Testis (tissue), 2 donors: ENCODE measurements at regions not wholly inside any gene's neighbourhood (a gene's known extent, or its start where the extent isn't known, plus 50 kb on each side); places are given as distances from the start of the nearest gene placed in this dataset.

Experiments used
- DNase-seq: peaks from one replicate; pipeline ENCODE4 v3.0.0-alpha.2; 2019
- H3K27ac ChIP-seq, 2 donors: fragments of 200-600 bp; sonication (generic); one replicate each; pipeline ENCODE4 v1.5.1; 2019
- H3K27me3 ChIP-seq: fragments of 200-600 bp; sonication (generic); one replicate; pipeline ENCODE4 v1.5.1; 2019
- H3K36me3 ChIP-seq: fragments of 200-600 bp; sonication (generic); one replicate; pipeline ENCODE4 v1.5.1; 2017; ENCODE audit warnings: low read depth; ENCODE audit errors: missing control alignments
- H3K4me1 ChIP-seq: fragments of 200-600 bp; sonication (generic); one replicate; pipeline ENCODE4 v1.5.1; 2019
- H3K4me3 ChIP-seq, 2 donors: fragments of 200-600 bp; sonication (generic); one replicate each; pipeline ENCODE4 v1.5.1; 2017 to 2019
- H3K9me3 ChIP-seq: fragments of 200-600 bp; sonication (generic); one replicate; pipeline ENCODE4 v1.5.1; 2017
- POLR2A ChIP-seq: fragments of 450-650 bp; IDR thresholded peaks from one replicate; pipeline ENCODE4 v1.6.1; 2017; ENCODE audit warnings: antibody characterized with exemption, mild to moderate bottlenecking, moderate library complexity
- WGBS, 2 donors: methylation state at CpG; one replicate each; pipeline ENCODE4 v1.1.5; 2018; 5-methylcytosine and 5-hydroxymethylcytosine counted together
- intact Hi-C: fragments of 100-400 bp; cut with DNase I; formaldehyde crosslinking; loops from one replicate; pipeline ENCODE4 v1.15.1; 2023; ENCODE audit warnings: low total_unique reads
- TF ChIP-seq, protein P1 (sequence below), 3 experiments: fragments of 450-650 bp in 2 of 3; fragments of 200-600 bp in 1 of 3; sonication (generic) in 1 of 3; IDR thresholded peaks; one replicate each; pipeline ENCODE4 v1.5.1; 2016 to 2019; ENCODE audit warnings: antibody characterized with exemption in 3 of 3, mild to moderate bottlenecking in 2 of 3, moderate library complexity in 1 of 3

DNA sequence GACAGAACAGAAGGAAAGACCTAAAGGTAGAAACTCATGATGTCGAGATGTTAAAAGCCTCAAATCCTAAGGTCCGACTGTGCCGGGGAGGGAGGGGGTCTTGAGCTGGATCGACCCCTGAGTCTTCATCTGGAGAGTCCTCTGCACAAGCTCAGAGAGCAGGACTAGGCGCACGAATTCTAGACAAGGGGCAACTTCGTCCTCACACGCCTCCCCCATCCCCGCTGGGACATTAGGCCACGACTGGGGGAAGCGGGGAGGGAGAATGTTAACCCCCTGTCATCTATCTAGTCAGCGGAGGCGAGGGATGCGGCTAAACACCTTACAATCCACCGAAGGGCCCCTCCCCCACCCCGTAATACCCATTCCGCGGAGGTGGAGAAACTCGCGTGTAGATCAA is 94.7 kb downstream of the PRKAB2 start:
- no peaks in the 10 kb centered on the region for H3K4me1 ChIP-seq
- WGBS, 2 donors: 2 to 14% methylated on average over 11 to 20 of the region's 20 CpGs
- DNase-seq: no peak
- no peak overlapping the region for H3K27ac ChIP-seq
- TF ChIP-seq POLR2A: no peak
- TF ChIP-seq, protein P1, sequence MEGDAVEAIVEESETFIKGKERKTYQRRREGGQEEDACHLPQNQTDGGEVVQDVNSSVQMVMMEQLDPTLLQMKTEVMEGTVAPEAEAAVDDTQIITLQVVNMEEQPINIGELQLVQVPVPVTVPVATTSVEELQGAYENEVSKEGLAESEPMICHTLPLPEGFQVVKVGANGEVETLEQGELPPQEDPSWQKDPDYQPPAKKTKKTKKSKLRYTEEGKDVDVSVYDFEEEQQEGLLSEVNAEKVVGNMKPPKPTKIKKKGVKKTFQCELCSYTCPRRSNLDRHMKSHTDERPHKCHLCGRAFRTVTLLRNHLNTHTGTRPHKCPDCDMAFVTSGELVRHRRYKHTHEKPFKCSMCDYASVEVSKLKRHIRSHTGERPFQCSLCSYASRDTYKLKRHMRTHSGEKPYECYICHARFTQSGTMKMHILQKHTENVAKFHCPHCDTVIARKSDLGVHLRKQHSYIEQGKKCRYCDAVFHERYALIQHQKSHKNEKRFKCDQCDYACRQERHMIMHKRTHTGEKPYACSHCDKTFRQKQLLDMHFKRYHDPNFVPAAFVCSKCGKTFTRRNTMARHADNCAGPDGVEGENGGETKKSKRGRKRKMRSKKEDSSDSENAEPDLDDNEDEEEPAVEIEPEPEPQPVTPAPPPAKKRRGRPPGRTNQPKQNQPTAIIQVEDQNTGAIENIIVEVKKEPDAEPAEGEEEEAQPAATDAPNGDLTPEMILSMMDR (IDR thresholded peaks at IDR 0.05): no peak
- no peaks in the 10 kb centered on the region for H3K9me3 ChIP-seq
- H3K36me3 ChIP-seq: no peaks in the 10 kb centered on the region
- peak overlapping the region in 1 of 2 donors; percentile 13 for H3K4me3 ChIP-seq
- no peaks in the 10 kb centered on the region for H3K27me3 ChIP-seq
- intact Hi-C loops: no loop called here

DNA sequence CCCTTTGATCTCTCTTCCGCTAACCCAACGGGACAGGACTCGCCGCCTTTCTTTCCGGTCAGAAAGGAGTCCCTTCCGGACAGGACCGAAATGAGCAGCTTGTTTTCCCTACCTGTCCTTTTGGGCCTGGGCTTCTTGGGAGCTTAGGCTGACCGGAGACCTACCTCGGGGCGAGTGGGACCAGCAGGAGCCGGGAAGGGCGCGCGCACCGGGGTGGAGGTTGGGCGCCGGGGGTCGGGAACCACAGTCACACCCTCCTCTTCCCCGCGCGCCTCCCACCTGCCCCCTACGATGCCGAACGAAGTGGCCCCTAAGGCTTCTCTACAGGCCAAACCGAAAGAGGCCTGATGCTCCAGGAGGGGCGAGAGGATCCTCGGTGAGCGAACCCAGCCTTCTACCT is 95.2 kb downstream of the PRKAB2 start:
- no peaks in the 10 kb centered on the region for H3K27me3 ChIP-seq

DNA sequence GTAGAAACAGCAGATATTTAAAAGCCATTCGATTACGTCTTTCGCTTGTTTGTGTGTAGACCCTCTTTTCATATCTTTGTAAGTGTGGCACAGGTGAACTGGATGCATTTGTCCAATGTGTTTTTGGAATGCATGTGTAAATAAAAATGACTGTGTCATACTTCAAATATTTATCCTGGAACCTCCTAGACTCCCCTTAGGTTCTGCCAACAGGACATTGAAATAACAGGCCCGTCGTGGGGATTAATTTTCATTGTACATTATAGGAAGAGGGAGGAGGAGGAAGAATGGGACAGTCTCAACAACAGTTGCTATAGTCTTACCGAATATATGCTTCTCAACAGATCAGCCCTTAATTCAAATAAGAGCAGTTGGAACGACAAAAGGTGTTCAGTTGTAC is 95.8 kb downstream of the PRKAB2 start:
- H3K27me3 ChIP-seq: no peaks in the 10 kb centered on the region
- 64 to 67% methylated on average over 7 of the region's 7 CpGs for WGBS, 2 donors
- no peaks in the 10 kb centered on the region for H3K4me1 ChIP-seq
- intact Hi-C loops: no loop called here
- DNase-seq: no peak
- no peak overlapping the region for H3K27ac ChIP-seq
- no peak overlapping the region for H3K4me3 ChIP-seq
- H3K36me3 ChIP-seq: no peaks in the 10 kb centered on the region
- H3K9me3 ChIP-seq: no peaks in the 10 kb centered on the region
- TF ChIP-seq, protein P1 (IDR thresholded peaks at IDR 0.05): no peak
- TF ChIP-seq POLR2A: no peak

More for the DNA sequence above, 95.2 kb downstream of the PRKAB2 start:
- no peaks in the 10 kb centered on the region for H3K4me1 ChIP-seq
- TF ChIP-seq, protein P1 (IDR thresholded peaks at IDR 0.05): no peak
- TF ChIP-seq POLR2A: no peak
- no peaks in the 10 kb centered on the region for H3K9me3 ChIP-seq
- H3K27ac ChIP-seq: no peak overlapping the region
- H3K4me3 ChIP-seq: no peak overlapping the region
- H3K36me3 ChIP-seq: no peaks in the 10 kb centered on the region
- intact Hi-C loops: no loop called here
- 5 to 26% methylated on average over 7 to 28 of the region's 28 CpGs for WGBS, 2 donors
- DNase-seq: no peak

DNA sequence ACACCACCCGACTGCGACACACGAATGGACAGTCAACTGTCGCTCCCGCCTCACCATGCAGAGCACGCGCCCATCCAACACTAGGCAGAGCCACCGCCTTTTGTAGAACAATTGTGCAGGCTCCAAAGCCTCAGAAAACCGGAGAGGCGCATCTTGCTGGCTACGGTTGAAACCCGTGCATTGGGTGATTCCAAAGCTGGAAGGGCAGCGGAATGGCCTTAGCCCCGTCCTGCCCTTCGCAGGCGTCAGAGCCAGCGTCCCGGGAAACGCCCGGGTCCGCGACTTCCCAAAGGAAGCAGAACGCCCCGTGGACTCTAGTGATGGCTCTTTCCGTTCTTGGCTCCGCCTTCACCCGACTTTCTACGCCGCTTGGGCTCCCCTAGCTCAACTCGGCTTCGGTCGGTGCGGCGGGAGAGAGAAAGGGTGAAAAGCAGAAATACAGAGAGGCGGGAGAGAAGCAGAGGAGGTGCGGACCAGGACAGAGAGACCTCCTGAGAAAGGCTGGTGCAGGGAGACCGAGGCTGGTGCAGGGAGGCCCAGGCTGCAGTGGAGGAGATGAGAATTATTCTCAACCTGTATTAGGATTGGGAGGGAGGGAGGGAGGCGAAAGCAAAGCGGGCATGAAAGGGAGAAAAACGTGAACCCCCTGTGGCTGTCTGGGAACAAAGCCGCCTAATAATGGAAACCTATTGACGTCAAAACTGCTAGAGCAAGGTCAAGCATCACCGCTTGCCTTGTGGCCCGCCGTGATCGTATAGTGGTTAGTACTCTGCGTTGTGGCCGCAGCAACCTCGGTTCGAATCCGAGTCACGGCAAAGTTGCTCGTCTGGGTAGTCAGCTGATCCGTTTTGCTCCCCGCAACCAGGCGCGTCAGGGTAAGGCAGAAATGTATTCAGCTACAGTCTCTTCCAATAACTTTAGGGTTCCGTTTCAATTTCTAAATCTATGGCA is 99.5 kb downstream of the PRKAB2 start:
- Histone ChIP-seq H3K27ac (no peak overlapping the region), H3K9me3 (no peaks in the 10 kb centered on the region), H3K4me3 (peak overlapping the region; percentile 2 to 36), H3K36me3 (no peaks in the 10 kb centered on the region), H3K27me3 (no peaks in the 10 kb centered on the region), H3K4me1 (no peaks in the 10 kb centered on the region)
- WGBS, 2 donors: 4 to 5% methylated on average over 58 of the region's 58 CpGs
- no peak for TF ChIP-seq POLR2A
- TF ChIP-seq, protein P1 (IDR thresholded peaks at IDR 0.05): no peak
- no peak for DNase-seq
- intact Hi-C loops: no loop called here
